ENCODE measurements at regions not wholly inside any gene's neighbourhood (a gene's known extent, or its start where the extent isn't known, plus 50 kb on each side); places are given as distances from the start of the nearest gene placed in this dataset.

DNA sequence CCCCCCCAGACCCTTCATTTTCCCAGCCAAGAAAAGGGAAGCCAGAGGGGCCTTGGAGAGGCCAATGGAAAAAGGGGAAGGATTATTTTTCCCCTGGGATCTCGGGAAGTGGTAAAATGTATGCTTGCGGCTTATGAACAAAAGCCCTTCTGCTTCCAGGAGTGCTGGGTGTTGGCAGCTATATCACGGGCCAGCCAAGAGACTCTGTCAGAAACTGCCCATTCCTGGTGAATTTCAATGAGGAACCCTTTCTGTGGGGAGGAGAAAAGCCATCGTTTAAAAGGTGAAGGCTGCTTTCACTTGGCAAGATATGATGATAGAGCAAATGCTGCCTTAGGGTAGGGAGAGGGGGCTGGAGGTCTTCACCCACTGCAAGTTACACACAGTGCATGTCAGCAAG, 69.7 kb upstream of the ZC3H12A start:
- Histone ChIP-seq H2BK12ac (ENCODE audit: insufficient read length, low read depth, low read length) (no peak overlapping the region), H4K91ac (ENCODE audit: insufficient read length, low read depth, low read length) (no peak overlapping the region), H3K23ac (ENCODE audit: insufficient read length, low read depth, low read length) (no peak overlapping the region), H3K4me1 (ENCODE audit: insufficient read depth, low read length) (no peaks in the 10 kb centered on the region), H3K27ac (ENCODE audit: insufficient read length, low read depth, low read length) (no peak overlapping the region), H3K9ac (ENCODE audit: extremely low read depth, insufficient read length, low read length) (no peak overlapping the region), H2BK20ac (ENCODE audit: low read depth, low read length, poor library complexity, severe bottlenecking) (no peak overlapping the region), H2BK120ac (ENCODE audit: low read depth, low read length, poor library complexity, severe bottlenecking) (no peak overlapping the region), H2AK5ac (ENCODE audit: insufficient read length, low read length) (no peak overlapping the region), H3K27me3 (ENCODE audit: insufficient read depth, low read length) (no peaks in the 10 kb centered on the region), H3K79me1 (ENCODE audit: insufficient read depth, low read depth, low read length, poor library complexity, severe bottlenecking) (no peaks in the 10 kb centered on the region), H2AFZ (ENCODE audit: low read length) (no peak overlapping the region), H3K18ac (ENCODE audit: insufficient read length, low read depth, low read length) (no peak overlapping the region), H3K23me2 (ENCODE audit: insufficient read length, low read depth, low read length, poor library complexity, severe bottlenecking) (no peaks in the 10 kb centered on the region), H3K9me3 (ENCODE audit: control insufficient read depth, low read depth, low read length) (no peaks in the 10 kb centered on the region), H2BK5ac (ENCODE audit: insufficient read length, low read length) (no peak overlapping the region), H3K56ac (ENCODE audit: insufficient read length, low read depth, low read length) (no peak overlapping the region), H3K4me2 (ENCODE audit: insufficient read depth, insufficient read length, low read length) (no peak overlapping the region), H3T11ph (ENCODE audit: low read length) (no peak overlapping the region), H4K20me1 (ENCODE audit: control insufficient read depth, insufficient read depth, insufficient read length) (no peaks in the 10 kb centered on the region), H4K8ac (replicated peaks; ENCODE audit: insufficient read length, low read depth, low read length) (no peak overlapping the region), H3K4ac (ENCODE audit: low read depth, low read length) (no peak overlapping the region), H2BK15ac (ENCODE audit: low read depth, low read length) (no peak overlapping the region), H4K5ac (ENCODE audit: insufficient read length, low read depth, low read length) (no peak overlapping the region), H3K79me2 (ENCODE audit: insufficient read depth, low read length) (no peaks in the 10 kb centered on the region), H3K14ac (ENCODE audit: insufficient read depth, low read length) (no peak overlapping the region)
- Mint-ChIP-seq H3K36me3 (ENCODE audit: insufficient read depth in 1 of 3, low read depth in 3 of 3) (no peaks in the 10 kb centered on the region), H3K27me3 (ENCODE audit: low read depth) (peaks cover 9% of the 10 kb centered on the region), H3K4me1 (peaks cover under 1 to 2% of the 10 kb centered on the region in 2 experiments; a peak in 3 of 4 replicates), H3K4me3 (no peak overlapping the region), H3K9me3 (no peaks in the 10 kb centered on the region), H3K27ac (no peak overlapping the region)
- no peak for DNase-seq
- TF ChIP-seq, protein P1, sequence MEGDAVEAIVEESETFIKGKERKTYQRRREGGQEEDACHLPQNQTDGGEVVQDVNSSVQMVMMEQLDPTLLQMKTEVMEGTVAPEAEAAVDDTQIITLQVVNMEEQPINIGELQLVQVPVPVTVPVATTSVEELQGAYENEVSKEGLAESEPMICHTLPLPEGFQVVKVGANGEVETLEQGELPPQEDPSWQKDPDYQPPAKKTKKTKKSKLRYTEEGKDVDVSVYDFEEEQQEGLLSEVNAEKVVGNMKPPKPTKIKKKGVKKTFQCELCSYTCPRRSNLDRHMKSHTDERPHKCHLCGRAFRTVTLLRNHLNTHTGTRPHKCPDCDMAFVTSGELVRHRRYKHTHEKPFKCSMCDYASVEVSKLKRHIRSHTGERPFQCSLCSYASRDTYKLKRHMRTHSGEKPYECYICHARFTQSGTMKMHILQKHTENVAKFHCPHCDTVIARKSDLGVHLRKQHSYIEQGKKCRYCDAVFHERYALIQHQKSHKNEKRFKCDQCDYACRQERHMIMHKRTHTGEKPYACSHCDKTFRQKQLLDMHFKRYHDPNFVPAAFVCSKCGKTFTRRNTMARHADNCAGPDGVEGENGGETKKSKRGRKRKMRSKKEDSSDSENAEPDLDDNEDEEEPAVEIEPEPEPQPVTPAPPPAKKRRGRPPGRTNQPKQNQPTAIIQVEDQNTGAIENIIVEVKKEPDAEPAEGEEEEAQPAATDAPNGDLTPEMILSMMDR (conservative IDR thresholded peaks at IDR 0.05): no peak
- no CpG with 5 or more reads among the region's 4 CpGs for WGBS (ENCODE audit: extremely low coverage, insufficient read length, low lambda C conversion rate)

Measured in H9 (cell line).